ENCODE measurements at regions not wholly inside any gene's neighbourhood (a gene's known extent, or its start where the extent isn't known, plus 50 kb on each side); places are given as distances from the start of the nearest gene placed in this dataset.

DNA sequence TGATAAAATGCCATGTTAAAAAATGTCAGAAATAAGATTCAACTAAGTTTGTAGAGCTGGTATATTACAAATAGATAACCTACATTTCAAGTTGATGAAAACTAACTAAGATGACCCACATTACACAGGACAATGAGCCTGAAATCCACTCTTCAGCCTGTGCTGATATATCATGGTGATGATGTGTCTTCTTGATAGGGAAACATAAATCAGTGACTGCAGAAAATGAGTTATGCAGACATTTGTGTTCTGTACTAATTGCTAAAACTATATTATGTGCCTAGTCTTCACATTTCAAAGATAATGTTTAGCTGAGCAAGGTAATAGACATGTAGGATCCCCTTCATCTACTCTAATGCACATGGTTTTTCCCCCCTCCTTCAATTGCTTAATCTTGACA, 331.6 kb upstream of the F9 start (continued):
- TF ChIP-seq, protein P1, sequence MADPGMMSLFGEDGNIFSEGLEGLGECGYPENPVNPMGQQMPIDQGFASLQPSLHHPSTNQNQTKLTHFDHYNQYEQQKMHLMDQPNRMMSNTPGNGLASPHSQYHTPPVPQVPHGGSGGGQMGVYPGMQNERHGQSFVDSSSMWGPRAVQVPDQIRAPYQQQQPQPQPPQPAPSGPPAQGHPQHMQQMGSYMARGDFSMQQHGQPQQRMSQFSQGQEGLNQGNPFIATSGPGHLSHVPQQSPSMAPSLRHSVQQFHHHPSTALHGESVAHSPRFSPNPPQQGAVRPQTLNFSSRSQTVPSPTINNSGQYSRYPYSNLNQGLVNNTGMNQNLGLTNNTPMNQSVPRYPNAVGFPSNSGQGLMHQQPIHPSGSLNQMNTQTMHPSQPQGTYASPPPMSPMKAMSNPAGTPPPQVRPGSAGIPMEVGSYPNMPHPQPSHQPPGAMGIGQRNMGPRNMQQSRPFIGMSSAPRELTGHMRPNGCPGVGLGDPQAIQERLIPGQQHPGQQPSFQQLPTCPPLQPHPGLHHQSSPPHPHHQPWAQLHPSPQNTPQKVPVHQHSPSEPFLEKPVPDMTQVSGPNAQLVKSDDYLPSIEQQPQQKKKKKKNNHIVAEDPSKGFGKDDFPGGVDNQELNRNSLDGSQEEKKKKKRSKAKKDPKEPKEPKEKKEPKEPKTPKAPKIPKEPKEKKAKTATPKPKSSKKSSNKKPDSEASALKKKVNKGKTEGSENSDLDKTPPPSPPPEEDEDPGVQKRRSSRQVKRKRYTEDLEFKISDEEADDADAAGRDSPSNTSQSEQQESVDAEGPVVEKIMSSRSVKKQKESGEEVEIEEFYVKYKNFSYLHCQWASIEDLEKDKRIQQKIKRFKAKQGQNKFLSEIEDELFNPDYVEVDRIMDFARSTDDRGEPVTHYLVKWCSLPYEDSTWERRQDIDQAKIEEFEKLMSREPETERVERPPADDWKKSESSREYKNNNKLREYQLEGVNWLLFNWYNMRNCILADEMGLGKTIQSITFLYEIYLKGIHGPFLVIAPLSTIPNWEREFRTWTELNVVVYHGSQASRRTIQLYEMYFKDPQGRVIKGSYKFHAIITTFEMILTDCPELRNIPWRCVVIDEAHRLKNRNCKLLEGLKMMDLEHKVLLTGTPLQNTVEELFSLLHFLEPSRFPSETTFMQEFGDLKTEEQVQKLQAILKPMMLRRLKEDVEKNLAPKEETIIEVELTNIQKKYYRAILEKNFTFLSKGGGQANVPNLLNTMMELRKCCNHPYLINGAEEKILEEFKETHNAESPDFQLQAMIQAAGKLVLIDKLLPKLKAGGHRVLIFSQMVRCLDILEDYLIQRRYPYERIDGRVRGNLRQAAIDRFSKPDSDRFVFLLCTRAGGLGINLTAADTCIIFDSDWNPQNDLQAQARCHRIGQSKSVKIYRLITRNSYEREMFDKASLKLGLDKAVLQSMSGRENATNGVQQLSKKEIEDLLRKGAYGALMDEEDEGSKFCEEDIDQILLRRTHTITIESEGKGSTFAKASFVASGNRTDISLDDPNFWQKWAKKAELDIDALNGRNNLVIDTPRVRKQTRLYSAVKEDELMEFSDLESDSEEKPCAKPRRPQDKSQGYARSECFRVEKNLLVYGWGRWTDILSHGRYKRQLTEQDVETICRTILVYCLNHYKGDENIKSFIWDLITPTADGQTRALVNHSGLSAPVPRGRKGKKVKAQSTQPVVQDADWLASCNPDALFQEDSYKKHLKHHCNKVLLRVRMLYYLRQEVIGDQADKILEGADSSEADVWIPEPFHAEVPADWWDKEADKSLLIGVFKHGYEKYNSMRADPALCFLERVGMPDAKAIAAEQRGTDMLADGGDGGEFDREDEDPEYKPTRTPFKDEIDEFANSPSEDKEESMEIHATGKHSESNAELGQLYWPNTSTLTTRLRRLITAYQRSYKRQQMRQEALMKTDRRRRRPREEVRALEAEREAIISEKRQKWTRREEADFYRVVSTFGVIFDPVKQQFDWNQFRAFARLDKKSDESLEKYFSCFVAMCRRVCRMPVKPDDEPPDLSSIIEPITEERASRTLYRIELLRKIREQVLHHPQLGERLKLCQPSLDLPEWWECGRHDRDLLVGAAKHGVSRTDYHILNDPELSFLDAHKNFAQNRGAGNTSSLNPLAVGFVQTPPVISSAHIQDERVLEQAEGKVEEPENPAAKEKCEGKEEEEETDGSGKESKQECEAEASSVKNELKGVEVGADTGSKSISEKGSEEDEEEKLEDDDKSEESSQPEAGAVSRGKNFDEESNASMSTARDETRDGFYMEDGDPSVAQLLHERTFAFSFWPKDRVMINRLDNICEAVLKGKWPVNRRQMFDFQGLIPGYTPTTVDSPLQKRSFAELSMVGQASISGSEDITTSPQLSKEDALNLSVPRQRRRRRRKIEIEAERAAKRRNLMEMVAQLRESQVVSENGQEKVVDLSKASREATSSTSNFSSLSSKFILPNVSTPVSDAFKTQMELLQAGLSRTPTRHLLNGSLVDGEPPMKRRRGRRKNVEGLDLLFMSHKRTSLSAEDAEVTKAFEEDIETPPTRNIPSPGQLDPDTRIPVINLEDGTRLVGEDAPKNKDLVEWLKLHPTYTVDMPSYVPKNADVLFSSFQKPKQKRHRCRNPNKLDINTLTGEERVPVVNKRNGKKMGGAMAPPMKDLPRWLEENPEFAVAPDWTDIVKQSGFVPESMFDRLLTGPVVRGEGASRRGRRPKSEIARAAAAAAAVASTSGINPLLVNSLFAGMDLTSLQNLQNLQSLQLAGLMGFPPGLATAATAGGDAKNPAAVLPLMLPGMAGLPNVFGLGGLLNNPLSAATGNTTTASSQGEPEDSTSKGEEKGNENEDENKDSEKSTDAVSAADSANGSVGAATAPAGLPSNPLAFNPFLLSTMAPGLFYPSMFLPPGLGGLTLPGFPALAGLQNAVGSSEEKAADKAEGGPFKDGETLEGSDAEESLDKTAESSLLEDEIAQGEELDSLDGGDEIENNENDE (IDR thresholded peaks at IDR 0.05; ENCODE audit: insufficient replicate concordance, low read length) = no peak
- TF ChIP-seq BCL11A (IDR thresholded peaks at IDR 0.05; ENCODE audit: low read depth in 2 of 2, low read length in 2 of 2) = no peak
- TF ChIP-seq SIN3A (conservative IDR thresholded peaks at IDR 0.05 in 1 of 2, IDR thresholded peaks at IDR 0.05 in 1 of 2; ENCODE audit: low read depth in 1 of 2, low read length in 2 of 2) = no peak
- no peak for TF ChIP-seq KDM1A (IDR thresholded peaks at IDR 0.05; ENCODE audit: borderline replicate concordance, low read length)
- TF ChIP-seq RAD21 (IDR thresholded peaks at IDR 0.05 in 1 of 2, conservative IDR thresholded peaks at IDR 0.05 in 1 of 2; ENCODE audit: low read depth in 2 of 2, low read length in 2 of 2) = no peak
- no peak for TF ChIP-seq TCF12 (IDR thresholded peaks at IDR 0.05; ENCODE audit: low read depth, low read length)
- no peak for TF ChIP-seq RFX5 (IDR thresholded peaks at IDR 0.05; ENCODE audit: borderline replicate concordance, low read depth, low read length)
- no peak for TF ChIP-seq CREB1 (IDR thresholded peaks at IDR 0.05)
- no peak for TF ChIP-seq CEBPB (IDR thresholded peaks at IDR 0.05; ENCODE audit: low read depth, low read length)
